ENCODE measurements at regions not wholly inside any gene's neighbourhood (a gene's known extent, or its start where the extent isn't known, plus 50 kb on each side); places are given as distances from the start of the nearest gene placed in this dataset.

DNA sequence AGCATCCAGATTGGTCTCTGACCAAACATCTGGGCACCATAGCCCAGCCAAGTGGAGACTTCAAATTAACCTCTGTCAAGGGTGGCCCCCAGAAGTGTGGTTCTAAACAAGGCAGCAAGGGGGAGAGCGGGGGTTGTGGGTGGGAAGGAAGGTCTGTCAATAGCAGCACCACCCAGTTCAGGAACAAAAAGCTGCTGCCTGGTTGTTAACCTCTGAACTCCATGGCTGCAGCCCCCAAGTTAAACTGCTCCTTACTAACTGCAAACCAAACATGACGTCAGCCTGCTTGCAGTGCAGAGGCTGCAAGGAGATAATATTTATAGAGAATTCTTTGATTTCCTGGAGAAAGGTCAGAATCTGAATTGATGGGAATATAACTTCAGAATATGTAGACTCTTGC lies 76.5 kb downstream of the ARL4C start:
- no peaks in the 10 kb centered on the region for H3K9me3 ChIP-seq (ENCODE audit: control insufficient read depth, insufficient read depth, low read length)
- DNase-seq (ENCODE audit: low read depth, low spot score): no peak
- TF ChIP-seq, protein P1, sequence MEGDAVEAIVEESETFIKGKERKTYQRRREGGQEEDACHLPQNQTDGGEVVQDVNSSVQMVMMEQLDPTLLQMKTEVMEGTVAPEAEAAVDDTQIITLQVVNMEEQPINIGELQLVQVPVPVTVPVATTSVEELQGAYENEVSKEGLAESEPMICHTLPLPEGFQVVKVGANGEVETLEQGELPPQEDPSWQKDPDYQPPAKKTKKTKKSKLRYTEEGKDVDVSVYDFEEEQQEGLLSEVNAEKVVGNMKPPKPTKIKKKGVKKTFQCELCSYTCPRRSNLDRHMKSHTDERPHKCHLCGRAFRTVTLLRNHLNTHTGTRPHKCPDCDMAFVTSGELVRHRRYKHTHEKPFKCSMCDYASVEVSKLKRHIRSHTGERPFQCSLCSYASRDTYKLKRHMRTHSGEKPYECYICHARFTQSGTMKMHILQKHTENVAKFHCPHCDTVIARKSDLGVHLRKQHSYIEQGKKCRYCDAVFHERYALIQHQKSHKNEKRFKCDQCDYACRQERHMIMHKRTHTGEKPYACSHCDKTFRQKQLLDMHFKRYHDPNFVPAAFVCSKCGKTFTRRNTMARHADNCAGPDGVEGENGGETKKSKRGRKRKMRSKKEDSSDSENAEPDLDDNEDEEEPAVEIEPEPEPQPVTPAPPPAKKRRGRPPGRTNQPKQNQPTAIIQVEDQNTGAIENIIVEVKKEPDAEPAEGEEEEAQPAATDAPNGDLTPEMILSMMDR (IDR thresholded peaks at IDR 0.05; ENCODE audit: low read depth, low read length): no peak
- ChIA-PET CTCF (no interaction called here), POLR2A (no interaction called here)
- no peak overlapping the region for H3K4me3 ChIP-seq (ENCODE audit: low read depth, low read length)
- no peak overlapping the region for H3K27ac ChIP-seq (ENCODE audit: low read depth, low read length)
- H3K27me3 ChIP-seq (ENCODE audit: control insufficient read depth, insufficient read depth, low read length): no peaks in the 10 kb centered on the region

DNA sequence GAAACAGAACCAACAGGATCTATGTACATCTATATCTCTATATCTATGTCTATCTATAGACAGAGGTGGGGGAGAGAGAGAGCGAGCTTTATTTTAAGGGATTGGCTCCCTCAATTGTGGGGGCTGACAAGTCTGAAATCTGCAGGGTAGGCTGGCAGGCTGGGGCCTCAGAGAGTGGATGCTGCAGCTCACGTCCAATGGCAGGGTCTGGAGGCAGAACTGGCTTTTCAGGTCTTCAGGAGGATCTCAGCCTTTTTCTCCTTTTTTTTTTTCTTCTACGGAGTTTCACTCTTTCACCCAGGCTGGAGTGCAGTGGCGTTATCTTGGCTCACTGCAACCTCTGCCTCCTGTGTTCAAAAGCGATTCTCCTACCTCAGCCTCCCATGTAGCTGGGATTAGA lies 77.2 kb downstream of the ARL4C start:
- CTCF ChIA-PET: no interaction called here
- TF ChIP-seq, protein P1 (IDR thresholded peaks at IDR 0.05; ENCODE audit: low read depth, low read length): no peak

DNA sequence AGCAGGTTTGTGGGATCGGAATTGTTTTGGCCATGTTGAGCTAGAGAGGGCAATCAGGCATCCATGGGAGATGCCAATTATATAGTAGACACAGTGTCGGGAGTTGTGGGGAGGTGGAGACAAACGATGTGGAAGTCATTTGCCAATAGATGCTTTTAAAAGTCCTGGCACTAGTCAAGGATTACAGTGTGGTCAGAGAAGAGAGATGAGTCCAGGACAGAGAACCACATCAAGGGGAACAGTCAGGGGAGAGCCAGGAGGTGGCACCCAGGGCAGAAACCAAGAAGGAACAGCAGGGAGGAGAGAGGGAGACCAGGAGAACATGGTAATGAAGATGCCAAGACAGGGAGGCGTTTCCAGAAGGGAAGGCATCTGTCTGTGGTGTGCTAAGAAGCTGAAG lies 81.2 kb downstream of the ARL4C start:
- TF ChIP-seq, protein P1 (IDR thresholded peaks at IDR 0.05; ENCODE audit: low read depth, low read length): no peak
- no peaks in the 10 kb centered on the region for H3K9me3 ChIP-seq (ENCODE audit: control insufficient read depth, insufficient read depth, low read length)
- ChIA-PET CTCF (no interaction called here), POLR2A (no interaction called here)
- no peak for DNase-seq (ENCODE audit: low read depth, low spot score)
- no peak overlapping the region for H3K27ac ChIP-seq (ENCODE audit: low read depth, low read length)
- no peak overlapping the region for H3K4me3 ChIP-seq (ENCODE audit: low read depth, low read length)
- no peaks in the 10 kb centered on the region for H3K27me3 ChIP-seq (ENCODE audit: control insufficient read depth, insufficient read depth, low read length)

More for the DNA sequence above, 77.2 kb downstream of the ARL4C start:
- no peak overlapping the region for H3K27ac ChIP-seq (ENCODE audit: low read depth, low read length)
- no peak overlapping the region for H3K4me3 ChIP-seq (ENCODE audit: low read depth, low read length)
- H3K27me3 ChIP-seq (ENCODE audit: control insufficient read depth, insufficient read depth, low read length): no peaks in the 10 kb centered on the region
- POLR2A ChIA-PET: interaction anchor here (0.7 kb wide), 1 partner anchor 76 kb away, joined by 3 read pairs; no protein-coding TSS in a partner anchor
- H3K9me3 ChIP-seq (ENCODE audit: control insufficient read depth, insufficient read depth, low read length): no peaks in the 10 kb centered on the region
- DNase-seq (ENCODE audit: low read depth, low spot score): no peak

DNA sequence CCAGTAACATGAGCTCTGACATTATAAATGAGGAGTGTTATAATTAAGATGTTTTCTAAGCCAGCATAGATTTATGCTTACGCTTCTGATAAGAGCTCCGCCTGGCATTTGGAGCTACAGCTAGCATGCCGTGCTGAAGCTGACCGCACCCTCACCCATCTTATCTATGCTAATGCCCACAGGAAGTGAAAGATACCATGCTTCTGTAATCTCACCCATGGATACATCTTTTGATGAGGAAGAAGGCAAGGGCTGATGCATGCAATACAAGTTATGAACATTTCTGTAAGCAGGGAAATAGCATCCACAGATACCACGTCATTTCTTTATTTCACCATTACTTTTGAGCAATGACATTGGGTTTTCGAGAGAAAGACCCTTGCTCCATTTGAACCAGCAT lies 82.3 kb downstream of the ARL4C start:
- Histone ChIP-seq H3K9me3 (ENCODE audit: control insufficient read depth, insufficient read depth, low read length) (no peaks in the 10 kb centered on the region), H3K27me3 (ENCODE audit: control insufficient read depth, insufficient read depth, low read length) (no peaks in the 10 kb centered on the region), H3K27ac (ENCODE audit: low read depth, low read length) (no peak overlapping the region), H3K4me3 (ENCODE audit: low read depth, low read length) (no peak overlapping the region)
- ChIA-PET CTCF (no interaction called here), POLR2A (no interaction called here)
- TF ChIP-seq, protein P1 (IDR thresholded peaks at IDR 0.05; ENCODE audit: low read depth, low read length): no peak
- DNase-seq (ENCODE audit: low read depth, low spot score): no peak

DNA sequence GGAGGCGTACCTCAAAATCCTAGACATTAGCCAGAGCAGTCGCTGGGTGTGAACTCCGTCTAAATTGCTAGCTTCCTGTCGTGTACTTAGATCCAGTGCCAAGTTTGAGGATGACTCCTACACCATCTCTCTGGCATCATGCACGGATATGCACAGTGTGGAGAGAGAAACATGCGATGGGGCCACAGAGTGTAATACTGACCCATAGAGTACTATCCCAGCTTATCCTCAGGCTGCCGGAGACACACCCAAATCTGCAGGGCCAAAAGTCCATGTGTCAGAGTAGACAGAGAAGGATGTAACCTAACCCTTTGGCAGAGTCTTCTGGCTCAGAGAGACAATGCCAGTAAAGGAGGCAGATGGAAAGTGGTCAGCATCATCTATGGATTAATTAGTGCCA lies 84.2 kb downstream of the ARL4C start:
- ChIA-PET CTCF (no interaction called here), POLR2A (no interaction called here)
- no peak for DNase-seq (ENCODE audit: low read depth, low spot score)

More for the DNA sequence above, 84.2 kb downstream of the ARL4C start:
- Histone ChIP-seq H3K27ac (ENCODE audit: low read depth, low read length) (no peak overlapping the region), H3K9me3 (ENCODE audit: control insufficient read depth, insufficient read depth, low read length) (no peaks in the 10 kb centered on the region), H3K4me3 (ENCODE audit: low read depth, low read length) (no peak overlapping the region), H3K27me3 (ENCODE audit: control insufficient read depth, insufficient read depth, low read length) (no peaks in the 10 kb centered on the region)
- TF ChIP-seq, protein P1 (IDR thresholded peaks at IDR 0.05; ENCODE audit: low read depth, low read length): no peak
